ENCODE measurements at regions not wholly inside any gene's neighbourhood (a gene's known extent, or its start where the extent isn't known, plus 50 kb on each side); places are given as distances from the start of the nearest gene placed in this dataset.

GRCh38 chr4:57985161-57985560 is 875.0 kb upstream of the IGFBP7 start:
- Histone ChIP-seq H3K4me2 (ENCODE audit: low read length) (no peak overlapping the region), H3K4ac (ENCODE audit: low read depth, low read length) (no peak overlapping the region), H3K27me3 (ENCODE audit: insufficient read depth, low read length, poor library complexity) (no peaks in the 10 kb centered on the region), H2BK15ac (replicated peaks; ENCODE audit: low read depth) (no peak overlapping the region), H3K9ac (ENCODE audit: low read length) (no peak overlapping the region), H3K79me1 (ENCODE audit: low read length) (no peaks in the 10 kb centered on the region), H4K8ac (ENCODE audit: low read depth, low read length) (no peak overlapping the region), H3K4me3 (ENCODE audit: low read length) (no peak overlapping the region), H2BK5ac (ENCODE audit: low read length) (no peak overlapping the region), H3K36me3 (ENCODE audit: control insufficient read depth, insufficient read depth, low read length) (no peaks in the 10 kb centered on the region), H3K56ac (ENCODE audit: low read length) (no peak overlapping the region), H2AK5ac (ENCODE audit: low read length) (no peak overlapping the region), H3K23ac (ENCODE audit: low read length) (no peak overlapping the region), H3K27ac (ENCODE audit: low read depth, low read length) (no peak overlapping the region), H3K4me1 (ENCODE audit: control insufficient read depth, low read depth, low read length) (no peaks in the 10 kb centered on the region), H3K18ac (ENCODE audit: low read length) (no peak overlapping the region), H4K5ac (ENCODE audit: low read length) (no peak overlapping the region), H3K79me2 (ENCODE audit: control insufficient read depth, insufficient read depth, low read length) (no peaks in the 10 kb centered on the region), H2BK120ac (ENCODE audit: low read depth, low read length) (no peak overlapping the region)
- no peak for DNase-seq

DNA sequence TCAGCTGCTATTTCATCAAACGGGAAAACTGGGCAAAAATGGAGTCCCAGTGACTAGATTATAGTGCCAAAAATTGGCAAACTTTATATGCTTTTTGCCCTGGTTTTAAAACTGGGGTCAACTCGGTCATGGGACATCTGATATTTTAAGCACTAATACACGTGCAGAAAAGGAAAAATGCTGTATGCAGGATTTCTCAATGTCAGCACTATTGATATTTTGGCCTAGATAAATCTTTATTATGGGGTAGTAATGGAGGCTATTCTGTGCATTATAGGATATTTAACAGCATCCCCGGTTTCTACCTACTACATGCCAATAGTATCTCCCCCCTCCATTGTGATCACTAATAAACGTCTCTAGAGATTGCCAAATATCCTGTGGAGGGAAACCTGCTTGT is 870.9 kb upstream of the IGFBP7 start:
- Histone ChIP-seq H2BK5ac (ENCODE audit: low read length) (no peak overlapping the region), H3K4me2 (ENCODE audit: low read length) (no peak overlapping the region), H2AK5ac (ENCODE audit: low read length) (no peak overlapping the region), H3K27ac (ENCODE audit: low read depth, low read length) (no peak overlapping the region), H3K23ac (ENCODE audit: low read length) (no peak overlapping the region), H3K4me3 (ENCODE audit: low read length) (no peak overlapping the region), H4K8ac (ENCODE audit: low read depth, low read length) (no peak overlapping the region), H3K18ac (ENCODE audit: low read length) (no peak overlapping the region), H3K9ac (ENCODE audit: low read length) (no peak overlapping the region), H4K5ac (ENCODE audit: low read length) (no peak overlapping the region), H3K27me3 (ENCODE audit: insufficient read depth, low read length, poor library complexity) (no peaks in the 10 kb centered on the region), H2BK15ac (replicated peaks; ENCODE audit: low read depth) (no peak overlapping the region), H3K4me1 (ENCODE audit: control insufficient read depth, low read depth, low read length) (no peaks in the 10 kb centered on the region), H3K4ac (ENCODE audit: low read depth, low read length) (no peak overlapping the region), H3K79me1 (ENCODE audit: low read length) (no peaks in the 10 kb centered on the region), H3K36me3 (ENCODE audit: control insufficient read depth, insufficient read depth, low read length) (no peaks in the 10 kb centered on the region), H3K79me2 (ENCODE audit: control insufficient read depth, insufficient read depth, low read length) (no peaks in the 10 kb centered on the region), H2BK120ac (ENCODE audit: low read depth, low read length) (no peak overlapping the region), H3K56ac (ENCODE audit: low read length) (no peak overlapping the region)
- no peak for DNase-seq
- no CpG with 5 or more reads among the region's 5 CpGs for WGBS (ENCODE audit: extremely low coverage, insufficient coverage, low lambda C conversion rate)

- Histone ChIP-seq H3K4ac (ENCODE audit: low read depth, low read length) (no peak overlapping the region), H2BK120ac (ENCODE audit: low read depth, low read length) (no peak overlapping the region), H3K27ac (ENCODE audit: low read depth, low read length) (no peak overlapping the region), H3K79me2 (ENCODE audit: control insufficient read depth, insufficient read depth, low read length) (no peaks in the 10 kb centered on the region), H3K4me1 (ENCODE audit: control insufficient read depth, low read depth, low read length) (no peaks in the 10 kb centered on the region), H2BK5ac (ENCODE audit: low read length) (no peak overlapping the region), H3K23ac (ENCODE audit: low read length) (no peak overlapping the region), H3K4me3 (ENCODE audit: low read length) (no peak overlapping the region), H4K8ac (ENCODE audit: low read depth, low read length) (no peak overlapping the region), H2BK15ac (replicated peaks; ENCODE audit: low read depth) (no peak overlapping the region), H3K18ac (ENCODE audit: low read length) (no peak overlapping the region), H3K36me3 (ENCODE audit: control insufficient read depth, insufficient read depth, low read length) (no peaks in the 10 kb centered on the region), H3K79me1 (ENCODE audit: low read length) (no peaks in the 10 kb centered on the region), H3K56ac (ENCODE audit: low read length) (no peak overlapping the region), H3K27me3 (ENCODE audit: insufficient read depth, low read length, poor library complexity) (no peaks in the 10 kb centered on the region), H3K9ac (ENCODE audit: low read length) (no peak overlapping the region), H3K4me2 (ENCODE audit: low read length) (no peak overlapping the region), H2AK5ac (ENCODE audit: low read length) (no peak overlapping the region), H4K5ac (ENCODE audit: low read length) (no peak overlapping the region)
- WGBS (ENCODE audit: extremely low coverage, insufficient coverage, low lambda C conversion rate), result no CpG with 5 or more reads among the region's 4 CpGs
- no peak for DNase-seq
Measured at GRCh38 chr4:57974821-57975220, 864.6 kb upstream of the IGFBP7 start.

DNA sequence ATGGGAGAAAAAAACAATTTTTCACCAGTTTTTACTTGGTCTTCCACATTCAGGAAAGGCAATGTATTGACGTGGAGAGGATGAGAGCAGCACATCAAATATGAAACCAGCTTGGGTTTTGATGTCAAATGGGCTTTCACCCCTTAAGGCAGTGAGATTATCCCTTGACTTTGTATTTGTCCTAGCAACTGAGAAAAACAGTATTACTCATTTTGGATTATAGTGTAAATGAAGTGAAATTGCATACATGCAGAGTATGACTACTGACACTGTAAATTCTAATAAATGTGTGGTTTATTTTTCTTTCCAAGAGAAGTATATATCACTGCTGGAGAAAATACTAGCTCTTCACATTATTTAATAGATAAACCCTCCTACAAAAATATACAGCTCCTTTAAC is 863.6 kb upstream of the IGFBP7 start:
- Histone ChIP-seq H3K4me2 (ENCODE audit: low read length) (no peak overlapping the region), H3K23ac (ENCODE audit: low read length) (no peak overlapping the region), H3K27ac (ENCODE audit: low read depth, low read length) (no peak overlapping the region), H2BK15ac (replicated peaks; ENCODE audit: low read depth) (no peak overlapping the region), H4K8ac (ENCODE audit: low read depth, low read length) (no peak overlapping the region), H3K4me1 (ENCODE audit: control insufficient read depth, low read depth, low read length) (no peaks in the 10 kb centered on the region), H4K5ac (ENCODE audit: low read length) (no peak overlapping the region), H3K79me2 (ENCODE audit: control insufficient read depth, insufficient read depth, low read length) (no peaks in the 10 kb centered on the region), H2BK5ac (ENCODE audit: low read length) (no peak overlapping the region), H2AK5ac (ENCODE audit: low read length) (no peak overlapping the region), H3K56ac (ENCODE audit: low read length) (no peak overlapping the region), H3K36me3 (ENCODE audit: control insufficient read depth, insufficient read depth, low read length) (no peaks in the 10 kb centered on the region), H3K18ac (ENCODE audit: low read length) (no peak overlapping the region), H3K79me1 (ENCODE audit: low read length) (no peaks in the 10 kb centered on the region), H3K27me3 (ENCODE audit: insufficient read depth, low read length, poor library complexity) (no peaks in the 10 kb centered on the region), H2BK120ac (ENCODE audit: low read depth, low read length) (no peak overlapping the region), H3K9ac (ENCODE audit: low read length) (no peak overlapping the region), H3K4ac (ENCODE audit: low read depth, low read length) (no peak overlapping the region), H3K4me3 (ENCODE audit: low read length) (no peak overlapping the region)
- no peak for DNase-seq
- WGBS (ENCODE audit: extremely low coverage, insufficient coverage, low lambda C conversion rate), result no CpG with 5 or more reads among the region's 1 CpG

- no peak overlapping the region for H2BK15ac ChIP-seq (replicated peaks; ENCODE audit: low read depth)
- no peak overlapping the region for H4K5ac ChIP-seq (ENCODE audit: low read length)
- H3K79me1 ChIP-seq (ENCODE audit: low read length), result no peaks in the 10 kb centered on the region
- no peak overlapping the region for H3K4me2 ChIP-seq (ENCODE audit: low read length)
- no peaks in the 10 kb centered on the region for H3K4me1 ChIP-seq (ENCODE audit: control insufficient read depth, low read depth, low read length)
- H2BK5ac ChIP-seq (ENCODE audit: low read length), result no peak overlapping the region
- H3K4ac ChIP-seq (ENCODE audit: low read depth, low read length), result no peak overlapping the region
- H4K8ac ChIP-seq (ENCODE audit: low read depth, low read length), result no peak overlapping the region
- no peak overlapping the region for H3K56ac ChIP-seq (ENCODE audit: low read length)
- no peak overlapping the region for H3K4me3 ChIP-seq (ENCODE audit: low read length)
- H3K79me2 ChIP-seq (ENCODE audit: control insufficient read depth, insufficient read depth, low read length), result no peaks in the 10 kb centered on the region
- H3K9ac ChIP-seq (ENCODE audit: low read length), result no peak overlapping the region
- no peak overlapping the region for H3K18ac ChIP-seq (ENCODE audit: low read length)
- no peak overlapping the region for H2BK120ac ChIP-seq (ENCODE audit: low read depth, low read length)
- H3K23ac ChIP-seq (ENCODE audit: low read length), result no peak overlapping the region
- H2AK5ac ChIP-seq (ENCODE audit: low read length), result no peak overlapping the region
- no peaks in the 10 kb centered on the region for H3K27me3 ChIP-seq (ENCODE audit: insufficient read depth, low read length, poor library complexity)
- no peak for DNase-seq
- no peaks in the 10 kb centered on the region for H3K36me3 ChIP-seq (ENCODE audit: control insufficient read depth, insufficient read depth, low read length)
- H3K27ac ChIP-seq (ENCODE audit: low read depth, low read length), result no peak overlapping the region
Measured at GRCh38 chr4:57971261-57971660, 861.1 kb upstream of the IGFBP7 start.

DNA sequence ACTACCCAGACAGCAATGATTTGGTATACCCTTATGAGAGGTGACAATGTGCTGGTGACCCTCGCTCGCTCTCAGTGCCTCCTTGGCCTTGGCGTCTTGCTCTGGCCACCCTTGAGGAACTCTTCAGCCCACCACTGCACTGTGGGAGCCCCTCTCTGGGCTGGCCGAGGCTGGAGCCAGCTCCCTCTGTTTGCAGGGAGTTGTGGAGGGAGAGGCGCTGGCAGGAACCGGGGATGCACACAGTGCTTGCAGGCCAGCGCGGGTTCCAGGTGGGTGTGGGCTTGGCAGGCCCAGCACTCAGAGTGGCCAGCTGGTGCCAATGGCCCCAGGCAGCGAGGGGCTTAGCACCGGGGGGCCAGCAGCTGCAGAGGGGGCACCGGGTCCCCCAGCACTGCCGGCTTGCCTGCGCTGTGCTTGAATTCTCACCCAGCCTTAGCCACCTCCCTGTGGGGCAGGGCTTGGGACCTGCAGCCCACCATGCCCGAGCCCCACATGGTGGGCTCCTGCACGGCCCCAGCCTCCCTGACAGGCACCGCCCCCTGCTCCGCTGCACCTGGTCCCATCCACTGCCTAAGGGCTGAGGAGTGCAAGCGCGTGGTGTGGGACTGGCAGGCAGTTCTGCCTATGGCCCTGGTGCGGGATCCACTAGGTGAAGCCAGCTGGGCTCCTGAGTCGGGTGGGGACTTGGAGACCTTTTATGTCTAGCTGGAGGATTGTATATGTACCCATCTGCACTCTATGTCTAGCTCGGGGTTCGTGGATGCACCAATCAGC is 857.0 kb upstream of the IGFBP7 start:
- Histone ChIP-seq H2BK15ac (replicated peaks; ENCODE audit: low read depth) (no peak overlapping the region), H2BK5ac (ENCODE audit: low read length) (no peak overlapping the region), H3K4ac (ENCODE audit: low read depth, low read length) (no peak overlapping the region), H2AK5ac (ENCODE audit: low read length) (no peak overlapping the region), H3K4me3 (ENCODE audit: low read length) (no peak overlapping the region), H3K23ac (ENCODE audit: low read length) (no peak overlapping the region), H3K4me2 (ENCODE audit: low read length) (no peak overlapping the region), H3K56ac (ENCODE audit: low read length) (no peak overlapping the region), H3K27ac (ENCODE audit: low read depth, low read length) (no peak overlapping the region), H2BK120ac (ENCODE audit: low read depth, low read length) (no peak overlapping the region), H3K79me2 (ENCODE audit: control insufficient read depth, insufficient read depth, low read length) (no peaks in the 10 kb centered on the region), H3K36me3 (ENCODE audit: control insufficient read depth, insufficient read depth, low read length) (no peaks in the 10 kb centered on the region), H4K5ac (ENCODE audit: low read length) (no peak overlapping the region), H3K4me1 (ENCODE audit: control insufficient read depth, low read depth, low read length) (no peaks in the 10 kb centered on the region), H3K18ac (ENCODE audit: low read length) (no peak overlapping the region), H3K9ac (ENCODE audit: low read length) (no peak overlapping the region), H3K27me3 (ENCODE audit: insufficient read depth, low read length, poor library complexity) (no peaks in the 10 kb centered on the region), H4K8ac (ENCODE audit: low read depth, low read length) (no peak overlapping the region), H3K79me1 (ENCODE audit: low read length) (no peaks in the 10 kb centered on the region)
- WGBS (ENCODE audit: extremely low coverage, insufficient coverage, low lambda C conversion rate), result no CpG with 5 or more reads among the region's 23 CpGs
- no peak for DNase-seq

All from mesendoderm (in vitro differentiated cells).